GM18502 (cell line): ENCODE measurements at regions not wholly inside any gene's neighbourhood (a gene's known extent, or its start where the extent isn't known, plus 50 kb on each side); places are given as distances from the start of the nearest gene placed in this dataset.
A peak's percentile ranks its signal among the peaks of the same experiment; 100 is the strongest.
"Not testable (repeated sequence)": the region's sequence is repeated elsewhere in the genome, so short reads cannot be mapped to it uniquely, and the experiment has no call there.

Experiments used
- ATAC-seq: cut with Tn5 transposase; IDR thresholded peaks from one replicate; pipeline ENCODE4 v1.9.1; 2021; ENCODE audit warnings: mild to moderate bottlenecking; ENCODE audit not compliant: unreplicated experiment, poor library complexity

DNA sequence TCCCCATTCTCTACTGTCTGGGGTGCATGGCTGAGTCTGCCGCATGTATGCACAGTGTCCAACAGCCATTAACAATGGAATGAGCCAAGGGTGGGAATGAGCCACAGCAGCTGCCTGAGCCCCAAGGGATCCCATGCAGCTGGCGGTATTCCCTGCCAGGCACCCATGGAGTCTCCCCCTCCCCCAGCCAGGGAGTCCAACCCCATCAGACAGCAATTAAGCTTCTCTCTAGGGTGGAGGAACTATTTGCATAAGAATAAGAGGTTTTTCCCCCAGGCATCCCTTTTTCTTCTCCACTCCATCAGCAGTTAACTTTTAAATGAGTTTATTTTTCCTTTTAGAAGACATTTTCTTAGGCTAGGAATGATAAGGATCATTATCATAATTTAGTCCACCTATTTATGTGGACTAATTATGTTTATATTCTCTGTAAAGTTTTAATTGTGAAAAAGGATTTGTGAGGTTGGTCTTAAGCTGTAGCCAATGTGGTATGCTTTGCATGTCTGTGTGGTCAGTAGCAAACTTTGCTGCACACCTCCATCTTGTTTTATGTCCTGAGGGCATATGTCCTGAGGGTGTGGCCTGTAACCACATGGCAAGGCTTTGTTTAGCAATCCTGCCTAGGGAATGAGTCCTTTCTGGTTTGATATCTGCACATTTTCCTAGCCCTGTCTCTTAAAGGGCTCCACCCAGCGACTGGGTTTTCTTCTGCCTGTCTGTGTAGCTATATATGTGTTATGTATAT is 158.9 kb upstream of the OLIG3 start:
- ATAC-seq, result no peak

DNA sequence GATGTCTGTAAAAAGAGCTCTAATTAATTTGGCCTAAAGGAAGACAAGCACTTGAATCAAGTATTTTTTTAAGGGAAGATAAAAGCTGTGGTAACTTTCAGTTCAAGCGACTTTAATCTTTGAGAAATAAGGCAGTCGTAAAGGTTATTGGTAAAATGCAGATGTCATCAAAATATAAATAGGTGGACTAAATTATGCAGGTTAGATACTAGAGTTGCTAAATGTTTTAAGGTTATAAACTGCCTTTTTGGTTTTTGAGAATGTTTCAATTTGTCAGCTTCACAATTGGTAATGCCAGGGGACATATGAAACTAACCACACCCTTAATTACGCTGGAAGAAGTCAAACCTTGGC is 159.5 kb upstream of the OLIG3 start:
- ATAC-seq, result no peak

DNA sequence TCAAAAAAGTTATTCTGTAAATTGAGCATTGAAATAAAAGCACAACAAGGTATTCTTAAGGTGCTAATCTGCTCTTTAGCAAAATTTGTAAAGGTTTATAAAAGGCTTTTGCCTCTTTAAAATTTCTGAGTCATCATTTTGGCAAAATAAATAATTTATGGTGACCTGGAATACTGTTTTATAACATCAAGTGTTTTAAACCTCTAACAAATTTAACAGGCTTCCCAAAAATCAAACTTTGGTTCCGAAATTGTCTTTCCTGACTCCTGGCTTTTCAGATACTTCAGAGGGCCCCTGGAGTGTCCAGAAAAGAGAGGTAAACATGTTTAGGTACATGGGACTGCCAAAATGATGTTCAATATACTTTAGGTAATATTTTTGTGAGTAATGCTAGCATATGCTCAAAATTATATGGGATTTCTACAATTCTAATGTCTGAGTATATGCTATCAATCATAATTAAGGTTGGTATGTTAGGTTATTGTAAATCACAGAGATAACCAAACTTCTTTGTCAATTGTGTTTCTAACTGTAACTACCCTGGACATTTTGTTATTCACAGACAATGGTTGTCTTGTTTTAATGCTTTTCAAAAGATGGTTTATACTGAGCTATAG is 160.3 kb upstream of the OLIG3 start:
- ATAC-seq, result no peak

DNA sequence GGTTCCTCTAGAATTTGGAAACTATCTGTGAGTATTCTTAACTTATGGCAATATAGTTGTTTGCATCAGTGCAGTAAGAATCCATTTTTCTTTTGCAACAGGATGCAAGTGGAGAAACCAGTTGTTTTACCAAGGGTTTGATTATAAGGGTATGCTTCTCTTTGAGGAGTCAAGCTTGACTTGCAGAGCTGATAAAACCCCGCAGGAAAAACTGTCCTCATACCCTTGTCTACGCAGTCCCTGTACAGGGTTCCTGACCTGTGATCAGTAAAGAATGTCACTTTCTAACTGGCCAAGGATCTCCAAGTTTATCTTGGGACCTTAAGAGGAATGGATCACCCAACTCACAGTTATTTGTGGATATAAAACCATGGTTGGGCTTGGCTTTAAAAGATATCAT is 161.1 kb upstream of the OLIG3 start:
- ATAC-seq, result no peak

DNA sequence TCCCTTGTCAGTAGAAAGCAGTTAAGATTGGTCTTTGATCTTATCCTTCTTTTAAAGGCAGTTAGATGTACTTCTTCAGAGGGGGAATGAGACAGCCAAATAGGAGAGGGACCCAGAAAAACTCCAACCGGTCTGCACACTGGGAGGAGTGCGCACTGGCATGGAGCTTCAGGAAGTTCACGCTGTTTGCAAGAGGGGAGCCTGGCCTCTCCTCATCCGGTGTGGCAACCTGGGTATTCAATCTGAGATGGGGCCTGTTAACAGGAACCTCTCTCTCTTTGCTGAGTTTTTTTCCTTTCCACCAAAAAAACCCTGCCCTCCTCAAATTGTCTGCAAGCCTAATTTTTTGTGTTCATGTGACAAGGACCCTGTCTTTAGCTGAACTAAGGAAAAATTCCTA is 162.5 kb upstream of the OLIG3 start:
- ATAC-seq, result no peak

DNA sequence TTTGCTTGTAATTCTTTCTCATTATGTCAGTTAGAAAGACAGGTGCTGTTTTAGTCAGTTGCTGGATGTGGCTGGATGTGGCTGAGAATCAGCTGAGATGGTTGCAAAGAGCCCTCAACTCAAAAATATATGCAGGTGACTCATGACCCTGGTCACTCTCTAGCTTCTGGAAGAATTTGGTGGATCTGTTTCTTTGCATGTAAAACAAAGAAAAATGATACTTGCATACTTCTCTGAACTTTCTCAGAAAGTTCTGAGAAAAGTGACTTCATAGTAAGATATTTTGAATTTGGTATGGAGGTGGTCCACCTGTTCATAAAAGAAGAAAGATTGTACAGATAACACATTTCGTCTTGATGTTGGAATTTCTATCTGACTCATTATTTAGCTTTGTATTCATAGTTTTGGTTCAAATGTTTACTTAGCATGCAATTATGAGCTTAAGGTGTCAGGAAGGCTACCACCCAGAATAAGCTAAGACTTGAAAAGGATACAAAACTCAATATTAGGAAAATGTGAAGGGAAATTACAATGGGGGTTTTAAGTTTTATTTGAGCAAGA is 163.2 kb upstream of the OLIG3 start:
- ATAC-seq, result no peak

DNA sequence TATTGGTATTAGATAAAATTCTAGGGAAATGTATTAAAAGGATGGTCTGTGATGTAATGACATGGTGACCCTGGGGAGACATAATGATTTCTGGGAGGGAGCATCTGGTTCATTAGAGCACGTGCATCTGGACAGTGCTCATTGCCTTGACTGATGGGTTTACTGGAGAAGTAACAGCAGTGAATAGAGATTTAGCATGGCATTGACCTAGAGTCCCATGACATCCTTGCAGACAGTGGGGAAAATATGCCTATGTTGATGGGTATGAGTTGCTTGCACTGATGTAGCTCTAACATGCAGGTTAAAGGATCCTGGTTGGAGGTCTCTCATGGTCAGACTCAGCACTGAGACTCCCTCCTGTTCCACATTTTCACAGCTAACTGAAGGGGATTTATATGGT is 164.1 kb upstream of the OLIG3 start:
- ATAC-seq, result no peak

DNA sequence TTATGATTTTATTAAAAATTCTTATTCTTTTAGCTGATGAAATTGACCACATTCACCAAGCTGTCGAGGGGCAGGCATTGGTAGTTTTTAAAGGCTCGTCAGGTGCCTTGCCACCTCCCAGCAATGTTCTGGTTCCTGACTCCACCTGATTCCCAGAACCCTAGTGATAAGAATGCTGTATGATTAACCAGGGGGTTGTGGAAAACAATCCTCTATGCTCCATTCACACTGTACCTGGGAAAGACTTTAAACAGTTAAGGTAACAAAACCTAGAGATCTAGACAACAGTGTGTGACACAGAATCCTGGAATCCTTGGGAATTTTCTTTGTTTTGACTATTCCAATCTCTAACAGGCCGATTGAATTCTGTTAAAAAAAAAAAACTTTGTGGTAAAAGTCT is 165.7 kb upstream of the OLIG3 start:
- ATAC-seq, result no peak

DNA sequence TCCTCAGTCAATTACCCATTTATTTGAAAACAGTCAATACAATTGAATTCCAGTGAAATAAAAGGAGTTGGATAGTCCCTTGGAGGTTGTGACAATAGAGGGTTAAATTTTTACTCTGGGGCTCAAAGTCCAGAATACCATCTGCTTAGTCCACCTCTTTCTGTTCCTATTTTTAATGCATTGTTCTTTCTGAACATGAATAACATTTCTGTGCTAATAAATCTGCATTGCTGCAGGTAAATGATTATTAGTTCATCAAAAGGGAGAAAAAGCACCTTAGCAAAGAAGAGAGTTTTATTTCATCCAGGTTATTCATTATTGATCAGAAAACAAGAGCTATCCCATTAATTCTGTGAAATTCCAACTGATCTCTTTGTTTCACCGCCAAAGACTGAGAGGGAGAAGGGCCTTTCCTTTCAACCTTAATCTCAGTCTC is 166.1 kb upstream of the OLIG3 start:
- no peak for ATAC-seq

DNA sequence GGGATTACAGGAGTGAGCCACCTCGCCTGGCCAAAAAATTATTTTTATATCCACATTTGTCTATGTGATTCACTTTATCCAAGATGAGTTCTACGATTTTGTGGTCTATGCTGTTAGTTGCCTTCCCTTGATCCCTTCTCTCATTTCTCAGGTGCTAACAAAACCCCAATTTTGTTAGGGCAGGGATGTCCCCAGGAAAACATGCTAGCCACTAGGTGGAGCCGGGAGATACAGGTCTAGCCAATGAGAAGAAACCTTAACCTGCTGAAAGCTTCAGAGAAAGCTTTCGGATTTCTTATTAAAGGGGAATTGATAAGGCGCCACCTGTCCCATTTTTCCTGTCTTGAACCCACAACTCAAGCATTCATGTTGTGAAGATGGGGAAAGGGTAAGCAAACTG is 167.4 kb upstream of the OLIG3 start:
- ATAC-seq, result no peak

DNA sequence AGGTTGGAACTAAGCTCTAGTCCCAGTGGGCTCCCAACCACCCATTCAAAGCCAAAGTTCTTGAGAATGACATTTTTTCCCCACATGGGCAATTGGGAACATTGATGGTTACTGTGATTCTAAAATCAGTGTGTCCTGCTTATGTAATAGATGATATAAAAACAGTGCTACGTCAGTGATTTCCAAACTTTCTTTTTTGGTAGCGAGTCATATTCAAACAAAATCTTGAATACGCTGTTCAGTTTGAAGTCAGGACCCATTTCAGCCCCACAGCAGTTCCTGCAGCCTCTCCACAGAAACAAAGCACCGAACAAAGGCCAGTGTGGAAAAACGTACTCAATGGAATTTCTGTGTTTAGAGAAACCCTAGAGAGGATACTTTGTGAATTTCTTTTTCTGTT is 170.0 kb upstream of the OLIG3 start:
- no peak for ATAC-seq

DNA sequence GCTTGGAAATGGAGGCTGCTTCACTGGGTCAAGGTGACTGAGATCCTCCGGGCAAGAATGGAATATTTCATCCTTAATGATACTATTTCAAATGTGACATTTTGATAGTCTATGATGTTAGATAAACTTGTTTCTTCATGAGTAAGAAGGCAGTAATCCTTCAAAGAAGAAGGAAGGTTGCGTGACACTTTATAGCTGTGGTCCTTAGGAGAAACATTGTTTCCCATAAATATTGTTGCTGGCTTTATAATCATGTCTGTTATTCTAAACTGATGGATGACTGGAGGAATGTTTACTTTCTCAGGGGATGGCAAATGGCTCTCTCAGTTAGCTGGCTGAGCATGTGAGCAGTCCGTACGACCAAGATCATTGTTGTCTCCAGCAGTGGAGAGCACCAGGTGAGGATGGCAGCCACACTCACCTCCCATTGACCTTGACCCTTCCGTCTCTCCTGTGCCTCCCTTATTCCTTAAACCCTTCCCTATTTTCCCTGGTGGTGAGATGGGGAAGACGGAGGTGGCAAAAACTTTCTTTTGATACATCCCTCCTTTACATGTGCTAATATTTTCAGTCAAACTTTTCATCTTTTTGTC is 171.2 kb upstream of the OLIG3 start:
- ATAC-seq, result no peak

DNA sequence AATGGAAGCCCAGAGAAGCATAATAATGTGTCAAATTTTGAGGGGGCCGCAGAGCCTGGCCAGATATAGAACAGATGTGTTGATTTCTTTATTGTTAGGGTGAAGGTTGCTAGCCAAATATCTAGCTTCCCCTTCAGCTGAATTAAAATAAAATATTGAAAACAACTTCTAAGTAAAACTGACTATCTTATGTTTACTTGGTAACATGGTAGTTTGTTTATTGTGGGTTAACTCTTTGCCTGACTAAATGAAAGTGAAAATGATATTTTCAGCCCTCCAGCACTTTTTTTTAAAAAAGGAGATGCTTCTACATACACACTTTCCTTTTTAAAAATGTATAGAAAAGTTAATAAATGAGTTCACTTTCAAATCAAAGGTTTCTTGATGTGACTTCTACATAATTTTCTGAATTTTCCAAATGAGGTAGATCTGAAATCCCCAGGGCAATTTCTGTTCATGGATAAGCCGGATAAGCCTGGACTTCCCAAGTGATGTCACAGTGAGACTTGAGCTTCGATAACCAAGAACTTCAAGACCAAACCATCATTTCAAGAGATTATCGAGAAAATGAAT is 172.1 kb upstream of the OLIG3 start:
- ATAC-seq, result no peak

DNA sequence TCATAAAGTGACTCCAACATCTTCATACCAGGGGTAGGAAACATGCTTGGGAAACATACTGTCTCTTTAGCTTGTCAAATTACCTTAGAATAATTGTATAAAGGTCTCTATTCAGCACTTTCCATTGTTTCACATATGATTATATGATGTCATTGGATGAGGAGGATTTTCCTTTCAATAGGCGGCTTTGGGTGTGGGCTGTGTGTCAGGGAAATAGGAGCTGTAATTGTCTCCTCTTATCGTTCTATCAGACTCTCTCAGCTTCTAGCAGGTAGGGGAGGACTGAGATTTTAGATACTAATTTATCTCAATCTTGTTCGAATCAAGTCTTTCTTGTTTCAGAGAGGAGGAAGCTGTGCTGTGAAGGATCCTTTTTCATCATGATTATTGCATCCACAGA is 179.4 kb upstream of the OLIG3 start:
- no peak for ATAC-seq

DNA sequence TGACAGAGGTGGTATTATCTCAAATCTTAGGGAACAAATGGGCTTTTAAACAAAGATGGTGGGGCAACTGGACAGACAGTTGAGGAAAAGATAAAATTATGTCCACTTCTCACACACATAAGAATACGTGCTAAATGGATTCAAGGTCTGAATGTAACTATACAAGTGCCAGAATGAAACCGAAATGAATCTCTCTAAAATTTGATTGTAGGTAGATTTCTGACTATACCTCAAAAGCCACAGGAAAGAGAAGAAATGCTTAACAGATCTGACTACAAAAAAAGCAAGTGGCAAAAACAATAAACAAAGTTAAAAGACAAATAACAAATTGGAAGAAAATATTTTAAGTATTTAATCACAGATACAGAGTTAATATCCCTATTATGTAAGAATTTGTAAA is 182.7 kb upstream of the OLIG3 start:
- ATAC-seq, result no peak

DNA sequence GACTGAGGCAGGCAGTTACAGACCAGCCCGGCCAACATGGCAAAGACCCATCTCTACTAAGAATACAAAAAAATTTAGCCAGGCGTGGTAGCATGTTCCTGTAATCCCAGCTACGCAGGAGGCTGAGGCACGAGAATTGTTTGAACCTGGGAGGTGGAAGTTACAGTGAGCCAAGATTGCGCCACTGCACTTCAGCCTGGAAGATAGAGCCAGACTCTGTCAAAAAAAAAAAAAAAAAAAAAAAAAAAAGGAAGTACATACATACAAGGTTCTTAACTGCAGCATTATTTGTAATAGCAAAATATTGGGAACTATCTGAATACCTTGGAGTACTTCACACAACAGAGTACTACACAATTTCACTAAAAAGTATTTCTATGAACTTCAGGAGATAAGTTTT is 183.5 kb upstream of the OLIG3 start:
- ATAC-seq, result no peak

DNA sequence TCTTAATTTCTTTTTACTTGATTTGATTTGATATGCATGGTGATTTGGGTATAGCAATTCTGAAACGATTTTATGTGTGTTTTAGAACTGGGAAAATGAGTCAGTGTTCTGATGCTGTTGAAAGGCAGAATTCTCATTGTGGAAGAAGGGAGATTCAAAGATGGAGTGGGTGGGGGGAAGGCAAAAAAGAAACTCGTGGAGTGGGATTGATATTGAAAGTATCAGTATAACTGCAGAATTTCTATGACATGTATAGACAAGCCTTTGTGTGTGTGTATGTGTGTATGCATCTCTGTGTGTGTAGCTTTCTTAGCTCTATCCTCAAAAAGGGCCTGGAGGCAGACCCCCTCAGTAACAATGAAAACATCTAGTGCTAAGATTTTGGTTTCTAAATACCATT is 184.3 kb upstream of the OLIG3 start:
- no peak for ATAC-seq

DNA sequence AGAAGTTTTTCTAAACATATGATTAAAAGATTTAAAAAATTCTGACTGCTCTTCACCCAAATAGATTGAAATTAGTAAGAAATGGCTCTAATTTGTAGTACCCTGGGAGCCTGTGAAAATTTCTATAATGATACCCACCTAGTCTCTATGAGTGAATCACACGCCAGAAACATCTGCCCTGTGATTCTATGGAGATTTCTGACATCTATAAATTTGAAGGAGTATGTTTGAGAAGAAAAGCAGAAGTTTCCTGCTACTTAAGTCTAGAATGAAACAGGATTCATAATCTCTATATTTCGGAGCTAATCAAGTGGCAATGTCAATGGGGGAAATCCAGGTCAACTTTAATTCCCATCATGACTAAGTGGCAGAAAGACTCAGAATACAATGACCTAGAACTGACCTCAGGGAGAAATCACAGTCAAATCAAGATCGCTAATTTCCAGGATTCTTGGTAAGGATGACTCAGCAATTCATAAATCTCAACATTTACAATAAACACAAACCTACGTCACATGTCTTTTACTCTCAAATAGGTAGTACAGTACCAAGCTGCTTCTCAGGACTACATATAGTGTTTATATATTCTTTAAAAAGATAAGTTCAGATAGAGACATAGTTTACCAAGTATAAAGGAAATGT is 186.2 kb upstream of the TNFAIP3 start:
- ATAC-seq, result peak; percentile 62

DNA sequence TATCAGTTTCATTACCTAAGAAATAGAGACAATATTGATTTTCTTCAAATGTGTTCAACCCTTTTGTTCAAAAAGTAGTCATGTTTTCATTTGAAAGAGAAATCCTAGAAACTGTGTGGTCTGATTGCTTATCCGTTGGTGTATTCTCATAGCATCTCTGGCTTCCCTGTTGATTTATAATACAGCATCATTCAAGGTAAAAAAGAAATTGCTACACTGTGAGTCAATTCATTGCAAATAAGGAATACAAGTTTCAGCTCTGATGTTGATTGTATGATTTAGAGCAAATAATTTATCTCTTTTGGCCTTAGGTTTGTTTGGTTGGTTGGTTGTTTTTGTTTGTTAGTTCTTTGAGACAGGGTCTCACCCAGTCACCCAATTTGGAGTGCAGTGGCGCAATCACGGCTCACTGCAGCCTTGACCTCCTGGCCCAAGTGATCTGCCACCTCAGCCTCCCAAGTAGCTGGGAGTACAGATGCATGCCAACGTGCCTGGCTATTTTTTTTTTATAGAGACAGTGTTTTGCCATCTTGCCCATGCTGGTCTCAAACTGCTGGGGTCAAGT is 185.5 kb upstream of the TNFAIP3 start:
- no peak for ATAC-seq

DNA sequence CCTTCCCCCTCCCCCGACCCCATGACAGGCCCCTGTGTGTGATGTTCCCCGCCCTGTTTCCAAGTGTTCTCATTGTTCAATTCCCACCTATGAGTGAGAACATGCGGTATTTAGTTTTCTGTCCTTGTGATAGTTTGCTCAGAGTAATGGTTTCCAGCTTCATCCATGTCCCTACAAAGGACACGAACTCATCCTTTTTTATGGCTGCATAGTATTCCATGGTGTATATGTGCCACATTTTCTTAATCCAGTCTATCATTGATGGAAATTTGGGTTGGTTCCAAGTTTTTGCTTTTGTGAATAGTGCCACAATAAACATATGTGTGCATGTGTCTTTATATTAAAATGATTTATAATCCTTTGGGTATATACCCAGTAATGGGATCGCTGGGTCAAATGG is 184.4 kb upstream of the TNFAIP3 start:
- not testable (repeated sequence) for ATAC-seq

DNA sequence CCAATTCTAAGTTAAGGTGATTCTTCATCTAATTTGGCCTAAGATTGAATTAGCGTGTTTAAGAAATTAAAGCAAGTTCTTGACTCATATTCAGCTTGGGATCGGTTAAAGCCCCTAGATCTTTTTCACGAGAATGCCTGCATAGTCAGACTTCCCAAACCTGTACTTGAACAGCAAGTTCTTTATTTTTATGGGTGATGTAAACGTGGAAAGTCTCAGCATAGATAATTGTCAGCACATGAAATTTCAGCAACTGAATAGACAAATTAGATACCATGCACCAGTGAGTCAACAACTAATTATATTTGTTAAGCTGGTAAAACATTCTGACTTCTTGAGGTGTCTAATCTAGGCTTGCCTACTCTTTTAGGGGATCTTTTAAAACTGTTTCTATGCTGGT is 183.1 kb upstream of the TNFAIP3 start:
- no peak for ATAC-seq
